ENCODE measurements at regions not wholly inside any gene's neighbourhood (a gene's known extent, or its start where the extent isn't known, plus 50 kb on each side); places are given as distances from the start of the nearest gene placed in this dataset.

DNA sequence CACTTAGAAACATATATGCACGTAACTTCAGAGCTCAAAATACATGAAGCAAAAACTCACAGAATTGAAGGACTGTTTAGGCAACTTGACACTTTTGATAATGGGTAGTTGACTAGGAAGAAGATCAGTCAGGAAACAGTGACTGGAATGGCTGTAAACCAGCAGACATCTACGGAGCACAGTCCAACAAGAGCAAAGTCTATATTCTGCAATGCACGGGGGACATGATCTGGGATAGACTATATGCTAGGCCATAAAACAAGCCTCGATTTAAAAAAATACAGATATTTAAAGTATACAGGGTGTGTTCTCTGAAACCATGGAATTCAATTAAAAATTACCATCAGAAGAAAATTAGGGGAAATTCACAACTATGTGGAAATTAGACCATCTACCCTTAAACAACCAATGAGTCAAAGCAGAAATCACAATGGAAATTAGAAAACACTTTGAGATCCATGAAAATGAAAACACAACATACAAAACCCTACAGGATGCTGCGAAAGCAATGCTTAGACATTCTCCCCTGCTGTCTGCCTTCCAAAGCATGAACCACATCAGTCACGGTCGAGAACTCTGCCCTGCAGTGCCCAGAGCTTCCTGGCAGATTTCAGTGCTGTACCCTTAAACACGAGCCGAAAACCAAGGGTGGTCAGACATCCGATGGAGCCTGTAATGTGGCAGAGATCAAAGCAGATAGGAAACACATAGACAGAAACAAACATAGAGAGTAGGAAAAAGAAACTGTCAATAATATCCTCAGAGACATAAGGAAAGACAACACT is 651.9 kb upstream of the HS6ST1 start:
- TF ChIP-seq, protein P1, sequence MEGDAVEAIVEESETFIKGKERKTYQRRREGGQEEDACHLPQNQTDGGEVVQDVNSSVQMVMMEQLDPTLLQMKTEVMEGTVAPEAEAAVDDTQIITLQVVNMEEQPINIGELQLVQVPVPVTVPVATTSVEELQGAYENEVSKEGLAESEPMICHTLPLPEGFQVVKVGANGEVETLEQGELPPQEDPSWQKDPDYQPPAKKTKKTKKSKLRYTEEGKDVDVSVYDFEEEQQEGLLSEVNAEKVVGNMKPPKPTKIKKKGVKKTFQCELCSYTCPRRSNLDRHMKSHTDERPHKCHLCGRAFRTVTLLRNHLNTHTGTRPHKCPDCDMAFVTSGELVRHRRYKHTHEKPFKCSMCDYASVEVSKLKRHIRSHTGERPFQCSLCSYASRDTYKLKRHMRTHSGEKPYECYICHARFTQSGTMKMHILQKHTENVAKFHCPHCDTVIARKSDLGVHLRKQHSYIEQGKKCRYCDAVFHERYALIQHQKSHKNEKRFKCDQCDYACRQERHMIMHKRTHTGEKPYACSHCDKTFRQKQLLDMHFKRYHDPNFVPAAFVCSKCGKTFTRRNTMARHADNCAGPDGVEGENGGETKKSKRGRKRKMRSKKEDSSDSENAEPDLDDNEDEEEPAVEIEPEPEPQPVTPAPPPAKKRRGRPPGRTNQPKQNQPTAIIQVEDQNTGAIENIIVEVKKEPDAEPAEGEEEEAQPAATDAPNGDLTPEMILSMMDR (conservative IDR thresholded peaks at IDR 0.05 in 1 of 2, IDR thresholded peaks at IDR 0.05 in 1 of 2; ENCODE audit: low read depth in 1 of 2, low read length in 2 of 2) = no peak
- no peak for TF ChIP-seq EZH2 (IDR thresholded peaks at IDR 0.05; ENCODE audit: low read length, missing control alignments)
